RWPE2 (cell line): ENCODE measurements at regions not wholly inside any gene's neighbourhood (a gene's known extent, or its start where the extent isn't known, plus 50 kb on each side); places are given as distances from the start of the nearest gene placed in this dataset.
"Not testable (repeated sequence)": the region's sequence is repeated elsewhere in the genome, so short reads cannot be mapped to it uniquely, and the experiment has no call there.

Source experiments
- ATAC-seq: fragments of 200-7000 bp; cut with Tn5 transposase; 3 replicates; pipeline ENCODE4 v1.9.1; 2021; ENCODE audit warnings: low read depth
- DNase-seq: peaks from one replicate; pipeline ENCODE4 v3.0.0-alpha.2; 2020; ENCODE audit warnings: low spot score
- H3K27ac ChIP-seq: fragments of 450-650 bp; 2 replicates; pipeline ENCODE4 v1.5.1; 2017; ENCODE audit warnings: mild to moderate bottlenecking; ENCODE audit not compliant: poor library complexity, severe bottlenecking
- H3K27me3 ChIP-seq: fragments of 250-450 bp; sonication (Bioruptor Pico); 2 replicates; pipeline ENCODE4 v1.5.1; 2021; ENCODE audit warnings: mild to moderate bottlenecking, moderate library complexity; ENCODE audit not compliant: insufficient read depth, poor library complexity, severe bottlenecking
- H3K36me3 ChIP-seq: fragments of 250-450 bp; sonication (Bioruptor Pico); 2 replicates; pipeline ENCODE4 v1.5.1; 2020; ENCODE audit warnings: low read depth, mild to moderate bottlenecking, moderate library complexity
- H3K4me1 ChIP-seq: fragments of 250-450 bp; sonication (Bioruptor Pico); 2 replicates; pipeline ENCODE4 v1.5.1; 2021; ENCODE audit warnings: mild to moderate bottlenecking, moderate library complexity; ENCODE audit not compliant: insufficient read depth, poor library complexity, severe bottlenecking
- H3K4me3 ChIP-seq: fragments of 250-450 bp; sonication (Bioruptor Pico); 2 replicates; pipeline ENCODE4 v1.5.1; 2021; ENCODE audit warnings: mild to moderate bottlenecking, moderate library complexity; ENCODE audit not compliant: severe bottlenecking
- H3K9me3 ChIP-seq: fragments of 250-450 bp; sonication (Bioruptor Pico); 2 replicates; pipeline ENCODE4 v1.5.1; 2021; ENCODE audit warnings: mild to moderate bottlenecking, moderate library complexity; ENCODE audit not compliant: severe bottlenecking
- TF ChIP-seq, protein P1 (sequence below): fragments of 450-650 bp; IDR thresholded peaks from one replicate; pipeline ENCODE4 v1.5.1; 2017; ENCODE audit warnings: mild to moderate bottlenecking, moderate library complexity; ENCODE audit not compliant: poor library complexity, severe bottlenecking

DNA sequence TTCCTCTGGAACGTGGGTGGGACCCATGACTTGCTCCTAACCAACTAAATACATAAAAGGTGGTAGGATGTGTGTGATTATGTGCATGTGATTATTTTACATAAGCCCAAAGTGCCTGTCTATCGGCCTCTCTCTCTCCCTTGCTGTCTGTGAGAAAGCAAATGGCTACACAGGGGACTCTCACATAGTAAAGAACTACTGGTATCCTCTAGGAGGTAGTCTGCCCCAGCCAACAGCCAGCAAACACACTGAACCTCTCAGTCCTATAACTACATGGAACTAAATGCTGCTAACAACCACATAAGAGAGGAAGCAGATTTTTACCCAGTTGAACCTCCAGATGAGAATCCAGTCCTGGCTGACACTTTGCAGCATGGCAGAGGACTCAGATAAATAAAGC, 1249.4 kb downstream of the ADGRL3 start:
- Histone ChIP-seq H3K4me1 (no peaks in the 10 kb centered on the region), H3K4me3 (no peak overlapping the region), H3K27me3 (no peaks in the 10 kb centered on the region), H3K36me3 (no peaks in the 10 kb centered on the region), H3K27ac (no peak overlapping the region), H3K9me3 (no peaks in the 10 kb centered on the region)
- TF ChIP-seq, protein P1, sequence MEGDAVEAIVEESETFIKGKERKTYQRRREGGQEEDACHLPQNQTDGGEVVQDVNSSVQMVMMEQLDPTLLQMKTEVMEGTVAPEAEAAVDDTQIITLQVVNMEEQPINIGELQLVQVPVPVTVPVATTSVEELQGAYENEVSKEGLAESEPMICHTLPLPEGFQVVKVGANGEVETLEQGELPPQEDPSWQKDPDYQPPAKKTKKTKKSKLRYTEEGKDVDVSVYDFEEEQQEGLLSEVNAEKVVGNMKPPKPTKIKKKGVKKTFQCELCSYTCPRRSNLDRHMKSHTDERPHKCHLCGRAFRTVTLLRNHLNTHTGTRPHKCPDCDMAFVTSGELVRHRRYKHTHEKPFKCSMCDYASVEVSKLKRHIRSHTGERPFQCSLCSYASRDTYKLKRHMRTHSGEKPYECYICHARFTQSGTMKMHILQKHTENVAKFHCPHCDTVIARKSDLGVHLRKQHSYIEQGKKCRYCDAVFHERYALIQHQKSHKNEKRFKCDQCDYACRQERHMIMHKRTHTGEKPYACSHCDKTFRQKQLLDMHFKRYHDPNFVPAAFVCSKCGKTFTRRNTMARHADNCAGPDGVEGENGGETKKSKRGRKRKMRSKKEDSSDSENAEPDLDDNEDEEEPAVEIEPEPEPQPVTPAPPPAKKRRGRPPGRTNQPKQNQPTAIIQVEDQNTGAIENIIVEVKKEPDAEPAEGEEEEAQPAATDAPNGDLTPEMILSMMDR, result no peak
- ATAC-seq, result no peak
- DNase-seq, result no peak

DNA sequence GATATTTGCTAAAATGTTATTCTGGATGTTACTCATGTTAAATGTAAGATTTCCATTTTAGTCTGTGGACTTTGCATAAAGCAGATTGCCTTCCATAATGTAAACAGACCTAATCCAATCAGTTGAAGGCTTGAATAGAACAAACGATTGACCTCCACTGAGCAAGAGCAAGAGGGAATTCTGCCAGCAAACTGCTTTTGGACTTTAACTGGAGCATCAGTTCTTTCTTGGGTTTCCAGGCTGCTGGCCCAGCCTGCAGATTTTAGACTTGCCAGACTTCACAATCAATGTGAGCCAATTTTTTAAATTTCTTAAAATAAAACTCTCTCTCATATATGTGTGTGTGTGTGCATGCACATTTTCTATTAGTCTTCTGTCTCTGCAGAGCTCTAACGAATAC, 1248.8 kb downstream of the ADGRL3 start:
- H3K36me3 ChIP-seq, result no peaks in the 10 kb centered on the region
- no peaks in the 10 kb centered on the region for H3K27me3 ChIP-seq
- no peak overlapping the region for H3K4me3 ChIP-seq
- ATAC-seq (no peak), DNase-seq (no peak)
- no peaks in the 10 kb centered on the region for H3K9me3 ChIP-seq
- TF ChIP-seq, protein P1, result no peak
- no peaks in the 10 kb centered on the region for H3K4me1 ChIP-seq
- no peak overlapping the region for H3K27ac ChIP-seq

DNA sequence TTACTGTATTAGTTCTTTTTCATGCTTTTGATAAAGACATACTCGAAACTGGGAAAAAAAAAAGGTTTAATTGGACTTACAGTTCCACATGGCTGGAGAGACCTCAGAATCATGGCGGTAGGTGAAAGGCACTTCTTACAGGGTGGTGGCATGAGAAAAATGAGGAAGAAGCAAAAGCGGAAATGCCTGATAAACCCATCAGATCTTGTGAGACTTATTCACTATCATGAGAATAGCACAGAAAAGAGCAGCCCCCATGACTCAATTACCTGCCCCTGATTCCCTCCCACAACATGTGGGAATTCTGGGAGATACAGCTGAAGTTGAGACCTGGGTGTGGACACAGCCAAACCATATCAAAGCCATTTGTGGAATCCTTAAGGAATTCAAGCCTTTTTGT, 1238.9 kb downstream of the ADGRL3 start:
- Histone ChIP-seq H3K4me1 (no peaks in the 10 kb centered on the region), H3K27ac (no peak overlapping the region), H3K27me3 (no peaks in the 10 kb centered on the region), H3K9me3 (no peaks in the 10 kb centered on the region), H3K4me3 (no peak overlapping the region), H3K36me3 (no peaks in the 10 kb centered on the region)
- ATAC-seq, result no peak
- TF ChIP-seq, protein P1, result no peak
- DNase-seq, result no peak

DNA sequence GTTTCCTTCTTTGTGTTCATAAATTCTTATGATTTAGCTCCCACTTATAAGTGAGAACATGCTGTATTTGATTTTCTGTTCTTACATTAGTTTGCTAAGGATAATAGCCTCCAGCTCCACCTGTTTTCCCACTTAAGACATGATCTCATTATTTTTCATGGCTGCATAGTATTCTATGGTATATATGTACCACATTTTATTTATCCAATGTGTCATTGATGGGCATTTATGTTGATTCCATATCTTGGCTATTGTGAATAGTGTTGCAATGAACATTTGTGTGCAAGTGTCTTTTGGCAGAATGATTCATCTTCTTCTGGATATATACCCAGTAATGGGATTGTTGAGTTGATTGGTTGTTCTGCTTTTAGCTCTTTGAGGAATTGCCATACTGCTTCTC, 1234.8 kb downstream of the ADGRL3 start:
- Histone ChIP-seq H3K36me3 (no peaks in the 10 kb centered on the region), H3K27me3 (no peaks in the 10 kb centered on the region), H3K9me3 (no peaks in the 10 kb centered on the region), H3K4me1 (no peaks in the 10 kb centered on the region), H3K4me3 (no peak overlapping the region), H3K27ac (no peak overlapping the region)
- DNase-seq (no peak), ATAC-seq (no peak)
- TF ChIP-seq, protein P1, result no peak

DNA sequence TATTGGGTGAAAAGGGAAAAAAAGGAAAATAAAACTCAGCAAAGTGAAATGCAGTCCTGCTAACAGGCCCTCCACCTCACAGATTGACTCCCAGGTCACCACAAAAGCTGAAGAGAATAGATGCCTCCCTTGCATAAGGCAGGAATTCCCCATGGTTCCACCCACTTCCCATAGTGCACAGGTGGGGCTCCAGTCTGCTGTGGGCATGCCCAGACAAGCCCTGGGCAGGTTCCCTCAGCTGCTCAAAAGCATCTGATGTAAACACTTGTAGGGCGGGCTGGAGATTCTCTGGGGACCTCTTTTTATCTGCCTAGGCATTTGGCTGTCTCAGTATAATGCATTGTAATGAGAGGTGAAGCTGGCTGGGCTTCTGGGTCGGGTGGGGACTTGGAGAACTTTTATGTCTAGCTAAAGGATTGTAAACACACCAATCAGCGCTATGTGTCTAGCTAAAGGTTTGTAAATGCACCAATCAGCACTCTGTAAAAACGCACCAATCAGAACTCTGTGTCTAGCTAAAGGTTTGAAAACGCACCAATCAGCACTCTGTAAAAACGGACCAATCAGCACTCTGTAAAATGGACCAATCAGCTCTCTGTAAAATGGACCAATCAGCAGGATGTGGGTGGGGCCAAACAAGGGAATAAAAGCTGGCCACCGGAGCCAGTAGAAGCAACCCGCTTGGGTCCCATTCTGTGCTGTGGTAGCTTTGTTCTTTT, 1231.5 kb downstream of the ADGRL3 start:
- H3K36me3 ChIP-seq, H3K27ac ChIP-seq, H3K4me1 ChIP-seq, H3K9me3 ChIP-seq, H3K27me3 ChIP-seq, DNase-seq, H3K4me3 ChIP-seq: not testable (repeated sequence)
- ATAC-seq, result peak; percentile 44; the same call in 2 of the 3 replicates
